ENCODE measurements at regions not wholly inside any gene's neighbourhood (a gene's known extent, or its start where the extent isn't known, plus 50 kb on each side); places are given as distances from the start of the nearest gene placed in this dataset.
A peak's percentile ranks its signal among the peaks of the same experiment; 100 is the strongest.
"Not testable (repeated sequence)": the region's sequence is repeated elsewhere in the genome, so short reads cannot be mapped to it uniquely, and the experiment has no call there.

- Histone ChIP-seq H3K36me3 (ENCODE audit: control insufficient read depth, insufficient read depth, low read length) (no peaks in the 10 kb centered on the region), H3K4me3 (ENCODE audit: low read depth, low read length) (no peak overlapping the region), H3K27me3 (ENCODE audit: control insufficient read depth, insufficient read depth, low read length) (no peaks in the 10 kb centered on the region)
- TF ChIP-seq CTCF (IDR thresholded peaks at IDR 0.05; ENCODE audit: insufficient read depth, low read length, severe bottlenecking): no peak
- DNase-seq (ENCODE audit: low read depth): peak; percentile 19
- no peak for FAIRE-seq
Measured at GRCh38 chrX:138794246-138794645, 82.7 kb upstream of the FGF13 start.

GRCh38 chrX:138791551-138791950 is 80.0 kb upstream of the FGF13 start:
- DNase-seq (ENCODE audit: low read depth) (no peak), FAIRE-seq (no peak)
- no peak for TF ChIP-seq CTCF (IDR thresholded peaks at IDR 0.05; ENCODE audit: insufficient read depth, low read length, severe bottlenecking)
- no peaks in the 10 kb centered on the region for H3K27me3 ChIP-seq (ENCODE audit: control insufficient read depth, insufficient read depth, low read length)
- H3K4me3 ChIP-seq (ENCODE audit: low read depth, low read length): no peak overlapping the region
- H3K36me3 ChIP-seq (ENCODE audit: control insufficient read depth, insufficient read depth, low read length): no peaks in the 10 kb centered on the region

GRCh38 chrX:138788771-138789170 is 77.3 kb upstream of the FGF13 start:
- Histone ChIP-seq H3K36me3 (ENCODE audit: control insufficient read depth, insufficient read depth, low read length) (no peaks in the 10 kb centered on the region), H3K27me3 (ENCODE audit: control insufficient read depth, insufficient read depth, low read length) (no peaks in the 10 kb centered on the region), H3K4me3 (ENCODE audit: low read depth, low read length) (no peak overlapping the region)
- TF ChIP-seq CTCF (IDR thresholded peaks at IDR 0.05; ENCODE audit: insufficient read depth, low read length, severe bottlenecking): no peak
- no peak for FAIRE-seq
- no peak for DNase-seq (ENCODE audit: low read depth)

- not testable (repeated sequence) for FAIRE-seq; H3K4me3 ChIP-seq (ENCODE audit: low read depth, low read length); H3K27me3 ChIP-seq (ENCODE audit: control insufficient read depth, insufficient read depth, low read length); DNase-seq (ENCODE audit: low read depth); H3K36me3 ChIP-seq (ENCODE audit: control insufficient read depth, insufficient read depth, low read length)
Measured at GRCh38 chrX:138778576-138778909, 67.0 kb upstream of the FGF13 start.

GRCh38 chrX:138777908-138778575 is 66.5 kb upstream of the FGF13 start:
- not testable (repeated sequence) for H3K27me3 ChIP-seq (ENCODE audit: control insufficient read depth, insufficient read depth, low read length); H3K4me3 ChIP-seq (ENCODE audit: low read depth, low read length); DNase-seq (ENCODE audit: low read depth); H3K36me3 ChIP-seq (ENCODE audit: control insufficient read depth, insufficient read depth, low read length); FAIRE-seq

GRCh38 chrX:138777230-138777629 is 65.7 kb upstream of the FGF13 start:
- no peaks in the 10 kb centered on the region for H3K36me3 ChIP-seq (ENCODE audit: control insufficient read depth, insufficient read depth, low read length)
- TF ChIP-seq CTCF (IDR thresholded peaks at IDR 0.05; ENCODE audit: insufficient read depth, low read length, severe bottlenecking): peak; percentile 4
- H3K27me3 ChIP-seq (ENCODE audit: control insufficient read depth, insufficient read depth, low read length): no peaks in the 10 kb centered on the region
- DNase-seq (ENCODE audit: low read depth): no peak
- FAIRE-seq: no peak
- H3K4me3 ChIP-seq (ENCODE audit: low read depth, low read length): no peak overlapping the region

GRCh38 chrX:138775517-138775916 is 64.0 kb upstream of the FGF13 start:
- FAIRE-seq (no peak), DNase-seq (ENCODE audit: low read depth) (peak; percentile 23)
- no peaks in the 10 kb centered on the region for H3K27me3 ChIP-seq (ENCODE audit: control insufficient read depth, insufficient read depth, low read length)

More at GRCh38 chrX:138775517-138775916, 64.0 kb upstream of the FGF13 start:
- Histone ChIP-seq H3K36me3 (ENCODE audit: control insufficient read depth, insufficient read depth, low read length) (no peaks in the 10 kb centered on the region), H3K4me3 (ENCODE audit: low read depth, low read length) (no peak overlapping the region)
- peak; percentile 9 for TF ChIP-seq CTCF (IDR thresholded peaks at IDR 0.05; ENCODE audit: insufficient read depth, low read length, severe bottlenecking)

All from bronchial epithelial cell (primary cell).